H7 (cell line): ENCODE measurements at regions not wholly inside any gene's neighbourhood (a gene's known extent, or its start where the extent isn't known, plus 50 kb on each side); places are given as distances from the start of the nearest gene placed in this dataset.

ENCODE experiments used
- DNase-seq: peaks from one replicate; pipeline ENCODE4 v3.0.0; 2012
- H3K27me3 ChIP-seq: 2 replicates; pipeline ENCODE4 v1.6.0; 2011; ENCODE audit warnings: mild to moderate bottlenecking, low read length; ENCODE audit not compliant: control insufficient read depth, insufficient read depth
- H3K36me3 ChIP-seq: replicated peaks from 2 replicates; pipeline ENCODE4 v1.5.1; 2011; ENCODE audit warnings: low read length; ENCODE audit not compliant: control insufficient read depth, insufficient read depth
- H3K4me3 ChIP-seq: 2 replicates; pipeline ENCODE4 v1.5.1; 2011; ENCODE audit warnings: low read depth, mild to moderate bottlenecking, control low read depth, low read length, moderate library complexity; ENCODE audit not compliant: insufficient read depth

GRCh38 chr4:115945026-115945425 lies 831.6 kb upstream of the NDST4 start:
- H3K27me3 ChIP-seq, result no peaks in the 10 kb centered on the region
- DNase-seq, result no peak
- no peak overlapping the region for H3K4me3 ChIP-seq
- H3K36me3 ChIP-seq, result no peaks in the 10 kb centered on the region

GRCh38 chr4:115944146-115944905 lies 830.9 kb upstream of the NDST4 start:
- Histone ChIP-seq H3K27me3 (no peaks in the 10 kb centered on the region), H3K4me3 (no peak overlapping the region), H3K36me3 (no peaks in the 10 kb centered on the region)
- DNase-seq, result no peak

GRCh38 chr4:115938764-115939443 lies 825.5 kb upstream of the NDST4 start:
- Histone ChIP-seq H3K36me3 (no peaks in the 10 kb centered on the region), H3K4me3 (no peak overlapping the region)

GRCh38 chr4:115929373-115929772 lies 816.0 kb upstream of the NDST4 start:
- no peak for DNase-seq
- Histone ChIP-seq H3K4me3 (no peak overlapping the region), H3K27me3 (no peaks in the 10 kb centered on the region), H3K36me3 (no peaks in the 10 kb centered on the region)

More at GRCh38 chr4:115938764-115939443, 825.5 kb upstream of the NDST4 start:
- no peaks in the 10 kb centered on the region for H3K27me3 ChIP-seq
- no peak for DNase-seq

GRCh38 chr4:115927382-115927781 lies 814.0 kb upstream of the NDST4 start:
- Histone ChIP-seq H3K36me3 (no peaks in the 10 kb centered on the region), H3K27me3 (no peaks in the 10 kb centered on the region), H3K4me3 (no peak overlapping the region)
- DNase-seq, result no peak

GRCh38 chr4:115923152-115923551 lies 809.7 kb upstream of the NDST4 start:
- Histone ChIP-seq H3K27me3 (no peaks in the 10 kb centered on the region), H3K4me3 (no peak overlapping the region), H3K36me3 (no peaks in the 10 kb centered on the region)
- no peak for DNase-seq

- no peaks in the 10 kb centered on the region for H3K27me3 ChIP-seq
- no peak for DNase-seq
- no peak overlapping the region for H3K4me3 ChIP-seq
- H3K36me3 ChIP-seq, result no peaks in the 10 kb centered on the region
Observed at GRCh38 chr4:115920637-115921036, 807.2 kb upstream of the NDST4 start.

- no peaks in the 10 kb centered on the region for H3K36me3 ChIP-seq
- no peaks in the 10 kb centered on the region for H3K27me3 ChIP-seq
- no peak for DNase-seq
- no peak overlapping the region for H3K4me3 ChIP-seq
Observed at GRCh38 chr4:115918149-115918548, 804.7 kb upstream of the NDST4 start.

GRCh38 chr4:115906428-115906827 lies 793.0 kb upstream of the NDST4 start:
- no peak for DNase-seq
- Histone ChIP-seq H3K27me3 (no peaks in the 10 kb centered on the region), H3K4me3 (no peak overlapping the region), H3K36me3 (no peaks in the 10 kb centered on the region)

GRCh38 chr4:115883847-115884246 lies 770.4 kb upstream of the NDST4 start:
- Histone ChIP-seq H3K36me3 (no peaks in the 10 kb centered on the region), H3K4me3 (no peak overlapping the region), H3K27me3 (no peaks in the 10 kb centered on the region)
- DNase-seq, result no peak

GRCh38 chr4:115883231-115883630 lies 769.8 kb upstream of the NDST4 start:
- Histone ChIP-seq H3K27me3 (no peaks in the 10 kb centered on the region), H3K4me3 (no peak overlapping the region), H3K36me3 (no peaks in the 10 kb centered on the region)
- no peak for DNase-seq

- no peak overlapping the region for H3K4me3 ChIP-seq
- no peak for DNase-seq
- no peaks in the 10 kb centered on the region for H3K27me3 ChIP-seq
- no peaks in the 10 kb centered on the region for H3K36me3 ChIP-seq
Observed at GRCh38 chr4:115873048-115873447, 759.6 kb upstream of the NDST4 start.

GRCh38 chr4:115871596-115871995 lies 758.2 kb upstream of the NDST4 start:
- Histone ChIP-seq H3K36me3 (no peaks in the 10 kb centered on the region), H3K4me3 (no peak overlapping the region), H3K27me3 (no peaks in the 10 kb centered on the region)
- DNase-seq, result no peak

- Histone ChIP-seq H3K4me3 (no peak overlapping the region), H3K36me3 (no peaks in the 10 kb centered on the region), H3K27me3 (no peaks in the 10 kb centered on the region)
- DNase-seq, result no peak
Observed at GRCh38 chr4:115866364-115866896, 753.0 kb upstream of the NDST4 start.

GRCh38 chr4:115865736-115866135 lies 752.3 kb upstream of the NDST4 start:
- no peaks in the 10 kb centered on the region for H3K36me3 ChIP-seq
- DNase-seq, result no peak
- no peaks in the 10 kb centered on the region for H3K27me3 ChIP-seq
- H3K4me3 ChIP-seq, result no peak overlapping the region
